H9 (cell line): ENCODE measurements at regions not wholly inside any gene's neighbourhood (a gene's known extent, or its start where the extent isn't known, plus 50 kb on each side); places are given as distances from the start of the nearest gene placed in this dataset.

Experiments
- DNase-seq: peaks from one replicate; pipeline ENCODE4 v3.0.0-alpha.2; 2017
- H2AFZ ChIP-seq: one replicate; pipeline ENCODE4 v1.6.1; 2013; ENCODE audit warnings: mild to moderate bottlenecking, low read length, control low read depth, moderate library complexity
- H2AK5ac ChIP-seq: 2 replicates; pipeline ENCODE4 v1.6.1; 2013; ENCODE audit warnings: low read length, control low read depth, mixed read lengths; ENCODE audit not compliant: insufficient read length
- H2BK120ac ChIP-seq: one replicate; pipeline ENCODE4 v1.6.1; 2013; ENCODE audit warnings: low read depth, mild to moderate bottlenecking, low read length, control low read depth, inconsistent platforms; ENCODE audit not compliant: poor library complexity, severe bottlenecking
- H2BK12ac ChIP-seq: 2 replicates; pipeline ENCODE4 v1.6.1; 2013; ENCODE audit warnings: low read length, control low read depth, mixed read lengths, low read depth; ENCODE audit not compliant: insufficient read length
- H2BK15ac ChIP-seq: 2 replicates; pipeline ENCODE4 v1.6.1; 2013; ENCODE audit warnings: low read depth, low read length, control low read depth
- H2BK20ac ChIP-seq: one replicate; pipeline ENCODE4 v1.6.1; 2013; ENCODE audit warnings: low read depth, mild to moderate bottlenecking, low read length, control low read depth, inconsistent platforms; ENCODE audit not compliant: poor library complexity, severe bottlenecking
- H2BK5ac ChIP-seq: 2 replicates; pipeline ENCODE4 v1.6.1; 2013; ENCODE audit warnings: low read length, control low read depth, mixed read lengths; ENCODE audit not compliant: insufficient read length
- H3K14ac ChIP-seq: 2 replicates; pipeline ENCODE4 v1.6.1; 2013; ENCODE audit warnings: low read length, control low read depth; ENCODE audit not compliant: insufficient read depth
- H3K18ac ChIP-seq: 2 replicates; pipeline ENCODE4 v1.6.1; 2013; ENCODE audit warnings: low read depth, mild to moderate bottlenecking, mixed read lengths, low read length, control low read depth; ENCODE audit not compliant: insufficient read length
- H3K23ac ChIP-seq: 2 replicates; pipeline ENCODE4 v1.6.1; 2013; ENCODE audit warnings: low read length, control low read depth, mixed read lengths, low read depth; ENCODE audit not compliant: insufficient read length
- H3K23me2 ChIP-seq: 2 replicates; pipeline ENCODE4 v1.6.1; 2013; ENCODE audit warnings: low read depth, mild to moderate bottlenecking, mixed read lengths, low read length, control low read depth; ENCODE audit not compliant: insufficient read length, poor library complexity, severe bottlenecking
- H3K27ac ChIP-seq: 2 replicates; pipeline ENCODE4 v1.5.1; 2013; ENCODE audit warnings: low read length, control low read depth, mixed read lengths, low read depth; ENCODE audit not compliant: insufficient read length
- H3K27me3 ChIP-seq: 2 replicates; pipeline ENCODE4 v1.6.1; 2013; ENCODE audit warnings: low read length, control low read depth, inconsistent platforms; ENCODE audit not compliant: insufficient read depth
- H3K4ac ChIP-seq: 2 replicates; pipeline ENCODE4 v1.6.1; 2013; ENCODE audit warnings: low read depth, mild to moderate bottlenecking, control low read depth, inconsistent platforms, low read length, moderate library complexity
- H3K4me1 ChIP-seq: 2 replicates; pipeline ENCODE4 v1.6.1; 2013; ENCODE audit warnings: low read length, control low read depth, inconsistent platforms; ENCODE audit not compliant: insufficient read depth
- H3K4me2 ChIP-seq: 2 replicates; pipeline ENCODE4 v1.6.1; 2013; ENCODE audit warnings: low read length, control low read depth, mixed read lengths; ENCODE audit not compliant: insufficient read length, insufficient read depth
- H3K56ac ChIP-seq: 2 replicates; pipeline ENCODE4 v1.6.1; 2013; ENCODE audit warnings: low read depth, mild to moderate bottlenecking, mixed read lengths, low read length, control low read depth; ENCODE audit not compliant: insufficient read length
- H3K79me1 ChIP-seq: 2 replicates; pipeline ENCODE4 v1.6.1; 2013; ENCODE audit warnings: low read depth, mild to moderate bottlenecking, moderate library complexity, low read length, control low read depth, inconsistent platforms; ENCODE audit not compliant: insufficient read depth, poor library complexity, severe bottlenecking
- H3K79me2 ChIP-seq: 2 replicates; pipeline ENCODE4 v1.6.1; 2013; ENCODE audit warnings: low read length, control low read depth, inconsistent platforms; ENCODE audit not compliant: insufficient read depth
- H3K9ac ChIP-seq: 2 replicates; pipeline ENCODE4 v1.6.1; 2013; ENCODE audit warnings: low read length, control low read depth, mixed read lengths; ENCODE audit not compliant: insufficient read length; ENCODE audit errors: extremely low read depth
- H3K9me3 ChIP-seq: one replicate; pipeline ENCODE4 v1.6.1; 2013; ENCODE audit warnings: low read depth, low read length, inconsistent platforms; ENCODE audit not compliant: control insufficient read depth
- H3T11ph ChIP-seq: one replicate; pipeline ENCODE4 v1.6.1; 2013; ENCODE audit warnings: mild to moderate bottlenecking, low read length, control low read depth, inconsistent platforms
- H4K20me1 ChIP-seq: one replicate; pipeline ENCODE4 v1.6.1; 2013; ENCODE audit not compliant: control insufficient read depth, insufficient read length, insufficient read depth
- H4K5ac ChIP-seq: 2 replicates; pipeline ENCODE4 v1.6.1; 2013; ENCODE audit warnings: low read depth, mild to moderate bottlenecking, mixed read lengths, low read length, control low read depth; ENCODE audit not compliant: insufficient read length
- H4K8ac ChIP-seq: replicated peaks from 2 replicates; pipeline ENCODE4 v1.6.1; 2013; ENCODE audit warnings: low read length, control low read depth, mixed read lengths, low read depth; ENCODE audit not compliant: insufficient read length
- H4K91ac ChIP-seq: 2 replicates; pipeline ENCODE4 v1.6.1; 2013; ENCODE audit warnings: low read depth, mild to moderate bottlenecking, moderate library complexity, mixed read lengths, low read length, control low read depth; ENCODE audit not compliant: insufficient read length
- H3K27ac Mint-ChIP-seq, 3 experiments: 2 replicates in 2 of 3; 3 replicates in 1 of 3; pipeline ENCODE4 v1.8.0; 2020 to 2021; ENCODE audit warnings: mixed read lengths in 3 of 3, mild to moderate bottlenecking in 1 of 3, moderate library complexity in 1 of 3
- H3K27me3 Mint-ChIP-seq: 2 replicates; pipeline ENCODE4 v1.8.0; 2021; ENCODE audit warnings: low read depth, mild to moderate bottlenecking, moderate library complexity, mixed read lengths
- H3K36me3 Mint-ChIP-seq, 3 experiments: 2 replicates in 2 of 3; 3 replicates in 1 of 3; pipeline ENCODE4 v1.8.0; 2020 to 2021; ENCODE audit warnings: low read depth in 3 of 3, mixed read lengths in 3 of 3; ENCODE audit not compliant: insufficient read depth in 1 of 3
- H3K4me1 Mint-ChIP-seq, 2 experiments: 2 replicates each; pipeline ENCODE4 v1.8.0; 2020; ENCODE audit warnings: mixed read lengths in 2 of 2
- H3K4me3 Mint-ChIP-seq, 2 experiments: 2 replicates in 1 of 2; 3 replicates in 1 of 2; pipeline ENCODE4 v1.8.0; 2020 to 2021; ENCODE audit warnings: mild to moderate bottlenecking in 2 of 2, mixed read lengths in 2 of 2, moderate library complexity in 1 of 2
- H3K9me3 Mint-ChIP-seq, 2 experiments: 2 replicates in 1 of 2; 3 replicates in 1 of 2; pipeline ENCODE4 v1.8.0; 2020; ENCODE audit warnings: mild to moderate bottlenecking in 2 of 2, mixed read lengths in 2 of 2, moderate library complexity in 1 of 2
- WGBS: extraction: QIAGEN DNeasy Blood & Tissue Kit; methylation state at CpG from one replicate; pipeline ENCODE4 v1.1.7; 2013; ENCODE audit warnings: missing lambda C conversion rate, low lambda C conversion rate, mixed read lengths; ENCODE audit not compliant: insufficient read length; ENCODE audit errors: extremely low coverage; 5-methylcytosine and 5-hydroxymethylcytosine counted together
- TF ChIP-seq, protein P1 (sequence below): fragments of 200-600 bp; sonication (generic); conservative IDR thresholded peaks from 3 replicates; pipeline ENCODE4 v1.8.0; 2021; ENCODE audit warnings: antibody characterized with exemption, mild to moderate bottlenecking

DNA sequence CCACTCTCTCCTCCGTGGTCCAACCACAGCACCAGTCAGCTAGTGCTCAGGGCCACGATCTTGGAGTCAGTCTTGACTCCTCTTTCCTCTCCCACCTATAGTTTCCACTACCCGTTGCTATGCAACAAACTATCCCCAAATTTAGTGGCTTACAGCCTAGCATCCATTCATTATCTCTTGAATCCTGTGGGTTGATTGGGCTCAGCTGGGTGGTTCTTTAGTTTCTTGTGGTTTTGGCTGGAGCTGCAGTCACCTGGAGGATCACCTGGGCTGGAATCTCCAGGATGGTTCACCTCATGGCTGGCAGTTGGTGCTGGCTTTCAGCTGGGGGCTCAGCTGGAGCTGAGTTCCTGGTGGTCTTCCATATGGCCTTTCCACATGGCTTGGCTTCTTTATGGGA, 149.9 kb downstream of the ASB1 start:
- H2AK5ac ChIP-seq, result no peak overlapping the region
- H3T11ph ChIP-seq, result no peak overlapping the region
- DNase-seq, result no peak
- H2BK20ac ChIP-seq, result no peak overlapping the region
- H3K79me2 ChIP-seq, result no peaks in the 10 kb centered on the region
- no peaks in the 10 kb centered on the region for H4K20me1 ChIP-seq
- no peak overlapping the region for H3K9ac ChIP-seq
- H3K4me1 ChIP-seq, result no peaks in the 10 kb centered on the region
- no peak overlapping the region for H2BK120ac ChIP-seq
- H2AFZ ChIP-seq, result no peak overlapping the region
- no peaks in the 10 kb centered on the region for H3K79me1 ChIP-seq
- Mint-ChIP-seq H3K9me3 (no peaks in the 10 kb centered on the region), H3K36me3 (no peaks in the 10 kb centered on the region), H3K4me3 (no peak overlapping the region), H3K27me3 (peaks cover 9% of the 10 kb centered on the region), H3K27ac (no peak overlapping the region), H3K4me1 (0 out of 4 replicates have a peak, but pooled peaks cover 0 to 2% of the 10 kb centered on the region in 2 experiments)
- H3K23ac ChIP-seq, result no peak overlapping the region
- no peak overlapping the region for H4K8ac ChIP-seq
- no peak overlapping the region for H3K27ac ChIP-seq
- WGBS, result no CpG with 5 or more reads among the region's 3 CpGs
- TF ChIP-seq, protein P1, sequence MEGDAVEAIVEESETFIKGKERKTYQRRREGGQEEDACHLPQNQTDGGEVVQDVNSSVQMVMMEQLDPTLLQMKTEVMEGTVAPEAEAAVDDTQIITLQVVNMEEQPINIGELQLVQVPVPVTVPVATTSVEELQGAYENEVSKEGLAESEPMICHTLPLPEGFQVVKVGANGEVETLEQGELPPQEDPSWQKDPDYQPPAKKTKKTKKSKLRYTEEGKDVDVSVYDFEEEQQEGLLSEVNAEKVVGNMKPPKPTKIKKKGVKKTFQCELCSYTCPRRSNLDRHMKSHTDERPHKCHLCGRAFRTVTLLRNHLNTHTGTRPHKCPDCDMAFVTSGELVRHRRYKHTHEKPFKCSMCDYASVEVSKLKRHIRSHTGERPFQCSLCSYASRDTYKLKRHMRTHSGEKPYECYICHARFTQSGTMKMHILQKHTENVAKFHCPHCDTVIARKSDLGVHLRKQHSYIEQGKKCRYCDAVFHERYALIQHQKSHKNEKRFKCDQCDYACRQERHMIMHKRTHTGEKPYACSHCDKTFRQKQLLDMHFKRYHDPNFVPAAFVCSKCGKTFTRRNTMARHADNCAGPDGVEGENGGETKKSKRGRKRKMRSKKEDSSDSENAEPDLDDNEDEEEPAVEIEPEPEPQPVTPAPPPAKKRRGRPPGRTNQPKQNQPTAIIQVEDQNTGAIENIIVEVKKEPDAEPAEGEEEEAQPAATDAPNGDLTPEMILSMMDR, result no peak
- no peak overlapping the region for H2BK15ac ChIP-seq
- H2BK12ac ChIP-seq, result no peak overlapping the region
- H3K18ac ChIP-seq, result no peak overlapping the region
- H3K4ac ChIP-seq, result no peak overlapping the region
- H3K27me3 ChIP-seq, result no peaks in the 10 kb centered on the region; the same call in 1 of the 2 replicates
- no peaks in the 10 kb centered on the region for H3K9me3 ChIP-seq
- H3K4me2 ChIP-seq, result no peak overlapping the region
- H4K91ac ChIP-seq, result no peak overlapping the region
- no peak overlapping the region for H2BK5ac ChIP-seq
- no peak overlapping the region for H3K56ac ChIP-seq
- no peak overlapping the region for H3K14ac ChIP-seq
- H3K23me2 ChIP-seq, result no peaks in the 10 kb centered on the region
- no peak overlapping the region for H4K5ac ChIP-seq
